Hepatocyte (in vitro differentiated cells): ENCODE measurements at regions not wholly inside any gene's neighbourhood (a gene's known extent, or its start where the extent isn't known, plus 50 kb on each side); places are given as distances from the start of the nearest gene placed in this dataset.

ENCODE experiments used
- EZH2 ChIP-seq: fragments of 200-600 bp; sonication (generic); IDR thresholded peaks from 2 replicates; pipeline ENCODE4 v1.6.1; 2016; ENCODE audit warnings: antibody characterized with exemption, mild to moderate bottlenecking, borderline replicate concordance
- EZH2phosphoT487 ChIP-seq: fragments of 200-600 bp; sonication (generic); IDR thresholded peaks from one replicate; pipeline ENCODE4 v1.6.1; 2018; ENCODE audit warnings: antibody characterized with exemption, mild to moderate bottlenecking, low read depth, moderate library complexity; ENCODE audit not compliant: unreplicated experiment, severe bottlenecking
- TF ChIP-seq, protein P1 (sequence below): fragments of 200-600 bp; sonication (generic); IDR thresholded peaks from 2 replicates; pipeline ENCODE4 v1.5.1; 2016; ENCODE audit warnings: antibody characterized with exemption, mild to moderate bottlenecking; ENCODE audit not compliant: poor library complexity

DNA sequence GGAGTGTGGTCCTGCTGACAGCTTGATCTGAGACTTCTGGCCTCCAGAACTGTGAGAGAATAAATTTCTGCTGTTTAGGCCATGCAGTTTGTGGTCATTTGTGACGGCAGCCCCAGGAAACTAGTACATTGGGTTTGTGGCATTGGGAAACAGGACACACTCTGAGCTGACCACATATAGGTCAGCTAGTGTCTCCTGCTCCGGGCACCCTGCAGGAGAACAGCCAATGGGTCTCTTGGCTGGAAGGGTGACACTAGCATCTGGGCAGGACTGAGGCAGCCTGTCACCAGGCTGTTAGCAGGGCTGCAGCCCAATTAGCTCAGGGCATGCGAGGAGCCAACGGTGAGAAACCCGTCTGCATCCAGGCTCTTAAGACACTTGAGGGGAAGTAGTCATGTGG lies 83.2 kb downstream of the PITPNM2 start:
- TF ChIP-seq, protein P1, sequence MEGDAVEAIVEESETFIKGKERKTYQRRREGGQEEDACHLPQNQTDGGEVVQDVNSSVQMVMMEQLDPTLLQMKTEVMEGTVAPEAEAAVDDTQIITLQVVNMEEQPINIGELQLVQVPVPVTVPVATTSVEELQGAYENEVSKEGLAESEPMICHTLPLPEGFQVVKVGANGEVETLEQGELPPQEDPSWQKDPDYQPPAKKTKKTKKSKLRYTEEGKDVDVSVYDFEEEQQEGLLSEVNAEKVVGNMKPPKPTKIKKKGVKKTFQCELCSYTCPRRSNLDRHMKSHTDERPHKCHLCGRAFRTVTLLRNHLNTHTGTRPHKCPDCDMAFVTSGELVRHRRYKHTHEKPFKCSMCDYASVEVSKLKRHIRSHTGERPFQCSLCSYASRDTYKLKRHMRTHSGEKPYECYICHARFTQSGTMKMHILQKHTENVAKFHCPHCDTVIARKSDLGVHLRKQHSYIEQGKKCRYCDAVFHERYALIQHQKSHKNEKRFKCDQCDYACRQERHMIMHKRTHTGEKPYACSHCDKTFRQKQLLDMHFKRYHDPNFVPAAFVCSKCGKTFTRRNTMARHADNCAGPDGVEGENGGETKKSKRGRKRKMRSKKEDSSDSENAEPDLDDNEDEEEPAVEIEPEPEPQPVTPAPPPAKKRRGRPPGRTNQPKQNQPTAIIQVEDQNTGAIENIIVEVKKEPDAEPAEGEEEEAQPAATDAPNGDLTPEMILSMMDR = no peak
- TF ChIP-seq EZH2 (no peak), EZH2phosphoT487 (no peak)
